ENCODE measurements at regions not wholly inside any gene's neighbourhood (a gene's known extent, or its start where the extent isn't known, plus 50 kb on each side); places are given as distances from the start of the nearest gene placed in this dataset.
A peak's percentile ranks its signal among the peaks of the same experiment; 100 is the strongest.

DNA sequence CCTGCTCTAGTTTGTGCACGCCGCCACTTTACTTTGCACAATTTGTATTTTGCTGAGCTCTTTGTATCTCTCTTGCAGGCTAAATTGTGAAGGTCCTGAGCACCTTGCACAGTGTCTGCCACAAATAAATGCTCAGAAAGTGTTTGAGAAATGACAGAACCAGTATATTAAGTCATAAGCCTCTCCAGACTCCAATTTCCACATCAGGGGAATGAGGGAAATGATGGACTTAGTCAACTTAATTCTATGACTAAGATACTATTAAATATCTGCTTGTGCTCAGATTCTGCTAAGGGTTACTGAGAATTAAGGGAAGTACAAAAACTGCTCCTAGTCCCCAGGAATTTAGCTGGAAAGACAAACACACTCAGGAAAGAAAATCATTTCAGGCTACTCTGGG is 239.1 kb upstream of the SLC14A2 start:
- POLR2A ChIA-PET = no interaction called here
- H3K4me3 Mint-ChIP-seq = no peak overlapping the region
- H3K9me3 Mint-ChIP-seq = no peaks in the 10 kb centered on the region
- H3K27me3 Mint-ChIP-seq = peaks cover 0 to 24% (median 8%) of the 10 kb centered on the region in 5 donors
- H3K4me1 Mint-ChIP-seq = peaks cover 0 to 4% (median 0%) of the 10 kb centered on the region in 4 donors
- ATAC-seq (no peak), DNase-seq (no peak)
- H3K27ac Mint-ChIP-seq = no peak overlapping the region
- H3K36me3 Mint-ChIP-seq = no peaks in the 10 kb centered on the region

GRCh38 chr18:45378308-45378707 is 237.0 kb upstream of the SLC14A2 start:
- Mint-ChIP-seq H3K27ac (no peak overlapping the region), H3K9me3 (no peaks in the 10 kb centered on the region), H3K4me3 (no peak overlapping the region), H3K36me3 (no peaks in the 10 kb centered on the region), H3K4me1 (peaks cover 0 to 1% (median 0%) of the 10 kb centered on the region in 4 donors), H3K27me3 (peaks cover 0 to 24% (median 11%) of the 10 kb centered on the region in 5 donors)
- POLR2A ChIA-PET = no interaction called here
- no peak for DNase-seq
- ATAC-seq = no peak

GRCh38 chr18:45378933-45379332 is 236.3 kb upstream of the SLC14A2 start:
- DNase-seq (no peak), ATAC-seq (no peak)
- H3K9me3 Mint-ChIP-seq = no peaks in the 10 kb centered on the region
- no peaks in the 10 kb centered on the region for H3K36me3 Mint-ChIP-seq
- POLR2A ChIA-PET = no interaction called here
- H3K4me3 Mint-ChIP-seq = no peak overlapping the region
- no peak overlapping the region for H3K27ac Mint-ChIP-seq
- no peaks in the 10 kb centered on the region for H3K4me1 Mint-ChIP-seq
- peaks cover 3 to 25% (median 18%) of the 10 kb centered on the region in 5 donors for H3K27me3 Mint-ChIP-seq

GRCh38 chr18:45379903-45380302 is 235.4 kb upstream of the SLC14A2 start:
- POLR2A ChIA-PET = no interaction called here
- Mint-ChIP-seq H3K36me3 (no peaks in the 10 kb centered on the region), H3K27ac (no peak overlapping the region), H3K4me1 (peaks cover 0 to 2% (median 0%) of the 10 kb centered on the region in 4 donors), H3K9me3 (no peaks in the 10 kb centered on the region), H3K4me3 (no peak overlapping the region), H3K27me3 (peaks cover 5 to 30% (median 21%) of the 10 kb centered on the region in 5 donors)
- ATAC-seq (no peak), DNase-seq (no peak)

DNA sequence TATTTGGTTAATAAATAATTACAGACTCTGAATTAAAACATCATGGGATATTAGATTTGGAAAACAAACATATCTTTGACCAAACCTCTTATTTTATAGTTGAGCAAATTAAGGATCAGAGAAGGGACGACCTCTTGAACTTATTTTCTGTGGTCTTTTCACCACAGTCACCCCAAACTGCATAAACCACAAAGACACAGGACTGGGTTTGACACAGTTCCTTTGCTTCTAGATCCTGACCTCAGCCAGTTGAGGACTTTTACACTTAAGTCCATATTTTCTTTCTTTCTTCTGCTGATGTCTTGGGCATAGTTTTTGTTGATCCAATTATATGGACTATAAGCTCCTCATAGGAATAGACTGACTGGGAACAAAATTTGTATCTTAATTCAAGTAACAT is 234.0 kb upstream of the SLC14A2 start:
- no peak for DNase-seq
- Mint-ChIP-seq H3K4me3 (no peak overlapping the region), H3K27me3 (peaks cover 5 to 43% (median 28%) of the 10 kb centered on the region in 5 donors), H3K4me1 (peaks cover 0 to 2% (median 0%) of the 10 kb centered on the region in 4 donors), H3K9me3 (no peaks in the 10 kb centered on the region), H3K27ac (no peak overlapping the region), H3K36me3 (no peaks in the 10 kb centered on the region)
- POLR2A ChIA-PET = no interaction called here
- ATAC-seq = no peak

- no peak overlapping the region for H3K27ac Mint-ChIP-seq
- H3K27me3 Mint-ChIP-seq = peaks cover 6 to 33% (median 18%) of the 10 kb centered on the region in 5 donors
- POLR2A ChIA-PET = no interaction called here
- no peak for ATAC-seq
- peaks cover 0 to 2% (median 0%) of the 10 kb centered on the region in 4 donors for H3K4me1 Mint-ChIP-seq
- H3K36me3 Mint-ChIP-seq = no peaks in the 10 kb centered on the region
- H3K9me3 Mint-ChIP-seq = peaks cover 0 to 4% (median 0%) of the 10 kb centered on the region in 9 donors
- H3K4me3 Mint-ChIP-seq = no peak overlapping the region
- DNase-seq = no peak
These were observed 232.0 kb upstream of the SLC14A2 start for GRCh38 chr18:45383228-45383627.

DNA sequence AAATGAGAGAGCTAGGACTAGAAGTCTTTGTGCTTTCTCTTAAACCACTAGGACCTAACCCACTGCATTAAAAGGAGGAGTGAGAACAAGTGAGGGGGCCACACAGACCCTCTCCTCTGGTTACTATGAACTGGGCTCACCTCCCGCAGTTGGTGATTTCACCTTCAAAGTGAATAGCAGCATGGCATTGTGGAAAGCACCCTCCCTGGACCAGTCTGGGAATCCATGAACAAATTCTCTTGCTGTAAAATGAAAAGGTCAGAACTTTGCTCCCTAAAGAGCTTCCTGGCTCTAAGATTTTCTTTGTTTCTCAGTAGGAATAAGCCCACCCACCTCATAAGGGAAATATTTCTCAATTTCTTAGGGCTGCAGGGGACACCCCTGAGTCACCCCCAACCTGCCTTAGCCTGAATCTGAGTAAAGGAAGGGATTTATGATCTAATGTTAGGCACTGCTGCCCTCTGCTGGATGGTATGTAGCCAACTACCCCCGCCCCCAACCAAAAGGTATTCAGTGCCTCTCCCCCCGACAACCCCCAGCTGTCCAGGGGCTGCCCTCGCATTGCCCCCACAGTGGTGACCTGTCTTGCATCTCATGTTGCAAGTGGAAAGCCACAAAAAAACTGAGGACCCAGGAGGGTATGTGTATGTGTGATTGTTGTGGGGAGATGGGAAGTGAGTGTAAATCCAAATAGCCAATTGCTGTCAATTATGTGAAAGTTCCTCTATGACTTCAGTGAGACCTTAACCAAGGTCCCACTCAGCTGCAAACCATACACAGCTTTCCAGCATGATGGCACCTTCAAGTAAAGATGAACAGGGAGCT is 230.9 kb upstream of the SLC14A2 start:
- Mint-ChIP-seq H3K36me3 (no peaks in the 10 kb centered on the region), H3K27ac (no peak overlapping the region), H3K4me1 (peaks cover 0 to 2% (median 0%) of the 10 kb centered on the region in 4 donors), H3K27me3 (peaks cover 9 to 33% (median 18%) of the 10 kb centered on the region in 5 donors), H3K4me3 (no peak overlapping the region), H3K9me3 (peaks cover 0 to 4% (median 0%) of the 10 kb centered on the region in 9 donors)
- ATAC-seq (no peak), DNase-seq (peak in 5 of 10 donors; percentile 9 to 26 (median 18))
- POLR2A ChIA-PET = no interaction called here

DNA sequence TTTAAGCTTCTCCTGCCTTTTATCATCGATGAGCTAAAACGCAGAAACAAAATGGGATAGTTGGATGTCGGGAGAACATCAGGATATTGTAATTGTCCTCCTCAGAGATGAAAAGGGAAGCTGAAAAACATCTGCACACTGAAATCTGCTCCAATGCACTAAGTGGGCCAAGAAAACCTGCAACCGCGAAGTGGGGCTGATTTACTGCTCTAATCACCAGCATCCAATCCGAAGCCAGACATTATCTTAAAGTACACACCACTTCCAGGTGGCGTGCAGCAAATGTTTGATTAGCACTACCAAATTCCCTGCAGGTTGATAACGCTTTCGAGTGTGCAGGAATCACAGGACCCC is 230.3 kb upstream of the SLC14A2 start:
- ATAC-seq (no peak), DNase-seq (no peak)
- Mint-ChIP-seq H3K9me3 (peaks cover 0 to 4% (median 0%) of the 10 kb centered on the region in 9 donors), H3K4me3 (no peak overlapping the region), H3K27ac (no peak overlapping the region), H3K36me3 (no peaks in the 10 kb centered on the region), H3K4me1 (peaks cover 0 to 2% (median 0%) of the 10 kb centered on the region in 4 donors), H3K27me3 (peaks cover 9 to 33% (median 18%) of the 10 kb centered on the region in 5 donors)
- POLR2A ChIA-PET = no interaction called here

DNA sequence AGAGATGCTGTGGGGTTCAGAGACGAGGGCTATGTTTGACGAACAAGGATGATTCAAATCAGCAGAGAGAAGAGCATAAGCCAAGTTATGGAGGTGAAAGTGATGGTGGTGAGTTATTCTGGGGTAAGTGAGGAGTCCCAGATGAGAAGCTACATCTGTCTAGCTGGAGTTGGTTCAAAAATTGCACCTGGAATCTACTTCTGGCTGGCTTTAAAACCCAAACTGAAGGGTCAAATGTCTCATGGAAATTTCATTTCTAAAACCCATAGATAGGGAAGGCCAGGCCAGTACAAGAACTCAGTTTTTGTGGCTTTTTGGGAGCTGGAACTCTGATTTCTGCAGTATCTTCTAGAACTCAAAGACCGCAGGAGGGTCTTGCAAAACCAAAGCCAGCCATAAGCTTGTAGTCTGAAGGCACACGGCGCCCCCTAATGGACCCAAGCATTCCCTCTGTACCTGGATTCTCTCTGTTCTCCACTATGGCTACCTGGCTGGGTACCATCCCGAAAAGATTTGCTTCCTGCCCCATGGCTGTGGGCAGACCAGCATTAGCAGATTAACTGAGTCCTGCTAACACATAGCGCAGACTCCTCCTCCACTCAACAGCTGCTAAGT is 229.1 kb upstream of the SLC14A2 start:
- POLR2A ChIA-PET = no interaction called here
- H3K27ac Mint-ChIP-seq = no peak overlapping the region
- no peak for ATAC-seq
- H3K4me1 Mint-ChIP-seq = peaks cover 0 to 2% (median 0%) of the 10 kb centered on the region in 4 donors
- DNase-seq = no peak
- no peak overlapping the region for H3K4me3 Mint-ChIP-seq
- peaks cover 12 to 33% (median 18%) of the 10 kb centered on the region in 5 donors for H3K27me3 Mint-ChIP-seq
- peaks cover 0 to 4% (median 0%) of the 10 kb centered on the region in 9 donors for H3K9me3 Mint-ChIP-seq
- no peaks in the 10 kb centered on the region for H3K36me3 Mint-ChIP-seq

GRCh38 chr18:45387229-45387628 is 228.0 kb upstream of the SLC14A2 start:
- POLR2A ChIA-PET = no interaction called here

DNA sequence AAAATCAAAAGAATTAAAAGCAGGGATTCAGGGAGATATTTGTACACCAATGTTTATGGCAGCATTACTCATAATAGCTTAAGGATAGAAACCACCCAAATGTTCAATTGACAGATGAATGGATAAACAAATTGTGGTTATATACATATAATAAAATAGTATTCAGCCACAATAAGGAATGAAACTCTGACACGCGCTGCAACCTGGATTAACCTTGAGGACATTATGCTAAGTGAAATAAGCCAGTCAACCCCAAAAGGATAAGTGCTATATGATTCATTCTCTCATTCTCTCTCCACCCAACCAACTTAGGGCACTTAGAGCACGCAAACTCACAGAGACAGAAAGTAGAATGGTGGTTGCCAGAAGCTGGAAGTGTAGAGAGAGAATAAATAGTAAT is 216.8 kb upstream of the SLC14A2 start:
- Mint-ChIP-seq H3K9me3 (no peaks in the 10 kb centered on the region), H3K4me3 (no peak overlapping the region), H3K36me3 (no peaks in the 10 kb centered on the region), H3K27ac (no peak overlapping the region), H3K4me1 (no peaks in the 10 kb centered on the region), H3K27me3 (peaks cover 2 to 32% (median 8%) of the 10 kb centered on the region in 5 donors)
- no peak for DNase-seq
- POLR2A ChIA-PET = no interaction called here
- ATAC-seq = no peak

More at GRCh38 chr18:45387229-45387628, 228.0 kb upstream of the SLC14A2 start:
- no peak overlapping the region for H3K4me3 Mint-ChIP-seq
- H3K27ac Mint-ChIP-seq = no peak overlapping the region
- H3K4me1 Mint-ChIP-seq = peaks cover 0 to 2% (median 0%) of the 10 kb centered on the region in 4 donors
- H3K36me3 Mint-ChIP-seq = no peaks in the 10 kb centered on the region
- peaks cover 12 to 33% (median 21%) of the 10 kb centered on the region in 5 donors for H3K27me3 Mint-ChIP-seq
- no peak for ATAC-seq
- DNase-seq = no peak
- H3K9me3 Mint-ChIP-seq = peaks cover 0 to 4% (median 0%) of the 10 kb centered on the region in 9 donors

GRCh38 chr18:45399146-45399545 is 216.1 kb upstream of the SLC14A2 start:
- no peak for ATAC-seq
- Mint-ChIP-seq H3K9me3 (no peaks in the 10 kb centered on the region), H3K36me3 (no peaks in the 10 kb centered on the region), H3K27me3 (peaks cover 0 to 29% (median 7%) of the 10 kb centered on the region in 5 donors), H3K27ac (no peak overlapping the region), H3K4me1 (no peaks in the 10 kb centered on the region), H3K4me3 (no peak overlapping the region)
- no peak for DNase-seq
- POLR2A ChIA-PET = no interaction called here

DNA sequence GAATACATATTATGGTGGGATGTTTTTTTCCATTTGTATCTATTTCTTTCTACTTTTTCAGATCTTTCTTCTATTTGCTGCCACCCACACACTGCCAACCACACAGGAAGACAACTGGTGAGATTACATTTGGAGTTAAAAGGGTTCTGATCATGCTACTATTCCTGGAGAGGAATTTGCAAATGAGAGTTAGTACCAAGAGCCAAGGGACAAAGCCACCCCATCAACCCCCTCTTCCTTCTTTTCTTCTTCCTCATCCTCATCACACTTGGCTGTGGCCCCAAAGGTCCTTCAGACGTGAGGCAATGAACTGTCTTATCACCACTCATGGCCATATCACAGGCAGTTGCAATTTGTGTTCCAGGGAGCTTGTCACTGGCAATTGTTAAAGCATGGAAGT is 215.6 kb upstream of the SLC14A2 start:
- ATAC-seq (no peak), DNase-seq (no peak)
- Mint-ChIP-seq H3K27ac (no peak overlapping the region), H3K27me3 (peaks cover 0 to 29% (median 6%) of the 10 kb centered on the region in 5 donors), H3K4me1 (no peaks in the 10 kb centered on the region), H3K36me3 (no peaks in the 10 kb centered on the region), H3K4me3 (no peak overlapping the region), H3K9me3 (no peaks in the 10 kb centered on the region)
- POLR2A ChIA-PET = no interaction called here

Data from naive thymus-derived CD8-positive, alpha-beta T cell (primary cell).